ENCODE measurements at regions not wholly inside any gene's neighbourhood (a gene's known extent, or its start where the extent isn't known, plus 50 kb on each side); places are given as distances from the start of the nearest gene placed in this dataset.

DNA sequence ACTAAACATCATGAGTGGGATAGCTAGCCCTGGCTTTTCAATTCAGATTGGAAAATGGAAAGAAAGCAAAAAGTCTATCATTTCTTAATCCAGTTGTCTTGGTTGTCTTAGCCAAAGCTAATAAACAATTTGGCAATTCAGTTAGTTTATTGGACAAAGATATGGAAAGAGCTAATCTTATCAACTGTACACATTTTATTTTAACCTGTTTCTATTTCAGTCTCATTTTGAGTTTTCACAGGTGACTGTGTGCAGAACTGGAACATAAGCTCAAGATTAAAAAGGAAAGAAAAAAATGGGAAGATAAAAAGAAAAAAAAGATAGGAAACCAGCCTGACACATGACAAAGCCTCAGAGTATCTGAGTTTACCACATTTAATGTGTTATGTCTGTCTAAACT lies 642.6 kb downstream of the SQOR start:
- no peak overlapping the region for H3K4me2 ChIP-seq (ENCODE audit: insufficient read depth, insufficient read length, low read length)
- no peak overlapping the region for H2AFZ ChIP-seq (ENCODE audit: low read length)
- H4K91ac ChIP-seq (ENCODE audit: insufficient read length, low read depth, low read length): no peak overlapping the region
- no peak overlapping the region for H3K18ac ChIP-seq (ENCODE audit: insufficient read length, low read depth, low read length)
- H2BK120ac ChIP-seq (ENCODE audit: low read depth, low read length, poor library complexity, severe bottlenecking): no peak overlapping the region
- H3K4ac ChIP-seq (ENCODE audit: low read depth, low read length): no peak overlapping the region
- Mint-ChIP-seq H3K4me3 (no peak overlapping the region), H3K36me3 (ENCODE audit: insufficient read depth in 1 of 3, low read depth in 3 of 3) (no peaks in the 10 kb centered on the region), H3K4me1 (no peaks in the 10 kb centered on the region), H3K9me3 (no peaks in the 10 kb centered on the region), H3K27ac (no peak overlapping the region), H3K27me3 (ENCODE audit: low read depth) (no peaks in the 10 kb centered on the region; the same call in 1 of the 2 replicates)
- H3K56ac ChIP-seq (ENCODE audit: insufficient read length, low read depth, low read length): no peak overlapping the region
- H3K27me3 ChIP-seq (ENCODE audit: insufficient read depth, low read length): no peaks in the 10 kb centered on the region
- H2BK5ac ChIP-seq (ENCODE audit: insufficient read length, low read length): no peak overlapping the region
- TF ChIP-seq, protein P1, sequence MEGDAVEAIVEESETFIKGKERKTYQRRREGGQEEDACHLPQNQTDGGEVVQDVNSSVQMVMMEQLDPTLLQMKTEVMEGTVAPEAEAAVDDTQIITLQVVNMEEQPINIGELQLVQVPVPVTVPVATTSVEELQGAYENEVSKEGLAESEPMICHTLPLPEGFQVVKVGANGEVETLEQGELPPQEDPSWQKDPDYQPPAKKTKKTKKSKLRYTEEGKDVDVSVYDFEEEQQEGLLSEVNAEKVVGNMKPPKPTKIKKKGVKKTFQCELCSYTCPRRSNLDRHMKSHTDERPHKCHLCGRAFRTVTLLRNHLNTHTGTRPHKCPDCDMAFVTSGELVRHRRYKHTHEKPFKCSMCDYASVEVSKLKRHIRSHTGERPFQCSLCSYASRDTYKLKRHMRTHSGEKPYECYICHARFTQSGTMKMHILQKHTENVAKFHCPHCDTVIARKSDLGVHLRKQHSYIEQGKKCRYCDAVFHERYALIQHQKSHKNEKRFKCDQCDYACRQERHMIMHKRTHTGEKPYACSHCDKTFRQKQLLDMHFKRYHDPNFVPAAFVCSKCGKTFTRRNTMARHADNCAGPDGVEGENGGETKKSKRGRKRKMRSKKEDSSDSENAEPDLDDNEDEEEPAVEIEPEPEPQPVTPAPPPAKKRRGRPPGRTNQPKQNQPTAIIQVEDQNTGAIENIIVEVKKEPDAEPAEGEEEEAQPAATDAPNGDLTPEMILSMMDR (conservative IDR thresholded peaks at IDR 0.05): no peak
- DNase-seq: no peak
- no peak overlapping the region for H2BK12ac ChIP-seq (ENCODE audit: insufficient read length, low read depth, low read length)
- no peak overlapping the region for H2BK20ac ChIP-seq (ENCODE audit: low read depth, low read length, poor library complexity, severe bottlenecking)
- H3K14ac ChIP-seq (ENCODE audit: insufficient read depth, low read length): no peak overlapping the region
- no peaks in the 10 kb centered on the region for H3K79me2 ChIP-seq (ENCODE audit: insufficient read depth, low read length)
- H2AK5ac ChIP-seq (ENCODE audit: insufficient read length, low read length): no peak overlapping the region
- H2BK15ac ChIP-seq (ENCODE audit: low read depth, low read length): no peak overlapping the region
- no peaks in the 10 kb centered on the region for H3K79me1 ChIP-seq (ENCODE audit: insufficient read depth, low read depth, low read length, poor library complexity, severe bottlenecking)
- no peak overlapping the region for H3T11ph ChIP-seq (ENCODE audit: low read length)
- H4K5ac ChIP-seq (ENCODE audit: insufficient read length, low read depth, low read length): no peak overlapping the region
- no peaks in the 10 kb centered on the region for H3K9me3 ChIP-seq (ENCODE audit: control insufficient read depth, low read depth, low read length)
- no peaks in the 10 kb centered on the region for H3K23me2 ChIP-seq (ENCODE audit: insufficient read length, low read depth, low read length, poor library complexity, severe bottlenecking)
- H3K9ac ChIP-seq (ENCODE audit: extremely low read depth, insufficient read length, low read length): no peak overlapping the region
- no peaks in the 10 kb centered on the region for H4K20me1 ChIP-seq (ENCODE audit: control insufficient read depth, insufficient read depth, insufficient read length)
- no peaks in the 10 kb centered on the region for H3K4me1 ChIP-seq (ENCODE audit: insufficient read depth, low read length)
- no peak overlapping the region for H4K8ac ChIP-seq (replicated peaks; ENCODE audit: insufficient read length, low read depth, low read length)
- no peak overlapping the region for H3K23ac ChIP-seq (ENCODE audit: insufficient read length, low read depth, low read length)
- no peak overlapping the region for H3K27ac ChIP-seq (ENCODE audit: insufficient read length, low read depth, low read length)

All from H9 (cell line).